ENCODE measurements at regions not wholly inside any gene's neighbourhood (a gene's known extent, or its start where the extent isn't known, plus 50 kb on each side); places are given as distances from the start of the nearest gene placed in this dataset.

- TF ChIP-seq POLR2AphosphoS5 (IDR thresholded peaks at IDR 0.05) (no peak), POLR2A (IDR thresholded peaks at IDR 0.05; ENCODE audit: low read depth) (no peak), EP300 (IDR thresholded peaks at IDR 0.05) (no peak), CTCF (IDR thresholded peaks at IDR 0.05) (no peak)
These were observed 76.6 kb downstream of the HSPB8 start for GRCh38 chr12:119255314-119255713.

DNA sequence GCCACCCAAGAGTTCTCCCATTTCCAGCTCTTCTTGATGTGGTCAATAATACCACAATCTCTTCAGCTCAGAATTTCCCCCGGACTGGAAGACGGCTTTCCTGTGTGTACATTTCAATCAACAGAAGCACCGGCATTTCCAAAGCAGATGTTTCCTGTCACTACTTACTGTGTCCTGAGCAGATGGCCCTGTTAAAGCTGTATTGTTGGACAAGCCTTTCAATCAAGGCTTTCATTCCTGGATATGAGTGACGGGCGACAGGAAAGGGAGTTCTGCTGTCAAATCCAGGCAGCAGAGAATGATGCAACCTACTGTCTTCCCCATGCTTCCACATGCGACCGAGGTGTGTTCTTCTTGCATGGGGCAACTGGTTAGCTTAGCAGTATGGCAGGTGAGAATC, 76.4 kb upstream of the CCDC60 start:
- Histone ChIP-seq H3K27me3 (no peaks in the 10 kb centered on the region), H3K27ac (replicated peaks in 1 of 4) (no peak overlapping the region), H3K9me3 (peaks cover 0 to 6% (median 0%) of the 10 kb centered on the region in 4 donors), H3K36me3 (no peaks in the 10 kb centered on the region), H3K4me1 (peaks cover 0 to 4% (median 1%) of the 10 kb centered on the region in 4 donors), H3K4me3 (no peak overlapping the region)
- DNase-seq (ENCODE audit: extremely low spot score): no peak
- TF ChIP-seq POLR2A (IDR thresholded peaks at IDR 0.05; ENCODE audit: low read depth) (no peak), POLR2AphosphoS5 (IDR thresholded peaks at IDR 0.05) (peak in 1 of 2 donors; percentile 21)
- intact Hi-C loops (cut with DNase I): loop anchor here (5.0 kb wide), 1 partner anchor 99 kb away; no protein-coding TSS in a partner anchor
- WGBS: 39% methylated on average over 5 of the region's 7 CpGs

More at GRCh38 chr12:119255314-119255713, 76.6 kb downstream of the HSPB8 start:
- Histone ChIP-seq H3K4me1 (peaks cover 0 to 4% (median 1%) of the 10 kb centered on the region in 4 donors), H3K27ac (replicated peaks in 1 of 4) (no peak overlapping the region), H3K4me3 (no peak overlapping the region), H3K9me3 (no peaks in the 10 kb centered on the region), H3K27me3 (no peaks in the 10 kb centered on the region), H3K36me3 (no peaks in the 10 kb centered on the region)
- intact Hi-C loops (cut with DNase I): loop anchor here (5.0 kb wide), 1 partner anchor 102 kb away; no protein-coding TSS in a partner anchor
- WGBS: 74% methylated on average over 4 of the region's 4 CpGs
- DNase-seq (ENCODE audit: extremely low spot score): no peak

DNA sequence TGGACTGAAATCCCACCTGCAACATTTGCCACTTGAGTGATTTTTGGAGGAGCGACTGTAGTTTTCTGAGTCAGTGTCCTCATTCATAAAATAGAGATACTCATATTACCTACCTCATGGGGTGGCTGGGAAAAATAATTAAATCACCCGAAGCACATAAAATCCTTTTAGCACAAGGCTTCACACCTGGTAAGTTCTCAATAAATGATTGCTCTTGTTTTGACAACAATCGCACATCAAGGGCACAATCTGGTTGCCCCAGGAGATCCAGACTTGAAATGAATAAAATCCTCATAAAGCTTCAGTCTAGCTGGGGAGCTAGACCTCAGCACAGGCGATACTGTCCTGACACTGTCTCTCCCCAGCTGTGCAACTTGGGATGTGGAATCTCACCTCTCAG, 76.0 kb upstream of the CCDC60 start:
- intact Hi-C loops (cut with DNase I): loop anchor here (5.0 kb wide), 1 partner anchor 99 kb away; no protein-coding TSS in a partner anchor
- Histone ChIP-seq H3K4me1 (peaks cover 0 to 4% (median 1%) of the 10 kb centered on the region in 4 donors), H3K27me3 (no peaks in the 10 kb centered on the region), H3K9me3 (peaks cover 0 to 6% (median 0%) of the 10 kb centered on the region in 4 donors), H3K36me3 (no peaks in the 10 kb centered on the region), H3K27ac (replicated peaks in 1 of 4) (no peak overlapping the region), H3K4me3 (no peak overlapping the region)
- no peak for DNase-seq (ENCODE audit: extremely low spot score)
- TF ChIP-seq POLR2AphosphoS5 (IDR thresholded peaks at IDR 0.05): no peak
- TF ChIP-seq EP300 (IDR thresholded peaks at IDR 0.05): no peak
- no peak for TF ChIP-seq POLR2A (IDR thresholded peaks at IDR 0.05; ENCODE audit: low read depth)
- no peak for TF ChIP-seq CTCF (IDR thresholded peaks at IDR 0.05)
- 82% methylated on average over 4 of the region's 4 CpGs for WGBS

GRCh38 chr12:119259484-119259883, 75.0 kb upstream of the CCDC60 start:
- intact Hi-C loops (cut with DNase I): loop anchor here (5.0 kb wide), 1 partner anchor 98 kb away; no protein-coding TSS in a partner anchor
- Histone ChIP-seq H3K27me3 (no peaks in the 10 kb centered on the region), H3K4me1 (peaks cover 0 to 4% (median 1%) of the 10 kb centered on the region in 4 donors), H3K9me3 (peaks cover 0 to 6% (median 0%) of the 10 kb centered on the region in 4 donors), H3K4me3 (no peak overlapping the region), H3K27ac (replicated peaks in 1 of 4) (no peak overlapping the region), H3K36me3 (no peaks in the 10 kb centered on the region)
- 51% methylated on average over 4 of the region's 4 CpGs for WGBS
- no peak for TF ChIP-seq EP300 (IDR thresholded peaks at IDR 0.05)
- no peak for TF ChIP-seq CTCF (IDR thresholded peaks at IDR 0.05)
- no peak for TF ChIP-seq POLR2AphosphoS5 (IDR thresholded peaks at IDR 0.05)
- TF ChIP-seq POLR2A (IDR thresholded peaks at IDR 0.05; ENCODE audit: low read depth): no peak
- no peak for DNase-seq (ENCODE audit: extremely low spot score)

DNA sequence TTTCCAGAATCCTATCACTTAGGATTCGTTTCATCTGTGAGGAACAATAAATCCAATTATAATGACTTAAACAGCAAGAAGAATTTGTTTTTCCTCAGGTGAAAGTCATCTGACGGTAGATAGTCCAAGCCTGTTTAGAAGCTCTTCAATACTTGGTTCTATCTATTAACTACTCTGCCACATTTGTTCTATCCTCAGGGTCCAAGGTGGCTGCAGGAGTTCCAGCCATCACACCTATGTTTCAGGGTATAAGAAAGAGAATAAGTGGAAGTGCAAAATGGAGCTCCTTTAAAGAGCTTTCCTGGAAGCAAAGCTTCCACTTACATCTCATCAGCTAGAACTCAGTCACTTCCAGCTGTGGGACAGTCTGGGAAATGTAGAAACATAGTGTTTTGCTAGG, 72.1 kb upstream of the CCDC60 start:
- TF ChIP-seq CTCF (IDR thresholded peaks at IDR 0.05) (no peak), POLR2AphosphoS5 (IDR thresholded peaks at IDR 0.05) (no peak), EP300 (IDR thresholded peaks at IDR 0.05) (no peak), POLR2A (IDR thresholded peaks at IDR 0.05; ENCODE audit: low read depth) (no peak)
- no peaks in the 10 kb centered on the region for H3K27me3 ChIP-seq
- 97% methylated on average over 2 of the region's 2 CpGs for WGBS
- H3K9me3 ChIP-seq: peaks cover 0 to 6% (median 0%) of the 10 kb centered on the region in 4 donors
- intact Hi-C loops (cut with DNase I): no loop called here
- H3K27ac ChIP-seq (replicated peaks in 1 of 4): no peak overlapping the region
- no peak overlapping the region for H3K4me3 ChIP-seq
- H3K4me1 ChIP-seq: peaks cover 0 to 4% (median 1%) of the 10 kb centered on the region in 4 donors
- H3K36me3 ChIP-seq: no peaks in the 10 kb centered on the region
- DNase-seq (ENCODE audit: extremely low spot score): no peak
